KMS-11 (cell line): ENCODE measurements at regions not wholly inside any gene's neighbourhood (a gene's known extent, or its start where the extent isn't known, plus 50 kb on each side); places are given as distances from the start of the nearest gene placed in this dataset.

Source experiments
- H2AFZ ChIP-seq: fragments of 200-600 bp; sonication (generic); 2 replicates; pipeline ENCODE4 v1.6.1; 2016; ENCODE audit warnings: antibody characterized with exemption, mixed run types, low read depth
- H3K27ac ChIP-seq: fragments of 200-600 bp; sonication (generic); 2 replicates; pipeline ENCODE4 v1.6.1; 2016; ENCODE audit warnings: mild to moderate bottlenecking, mixed run types
- H3K27me3 ChIP-seq: fragments of 200-600 bp; sonication (generic); 2 replicates; pipeline ENCODE4 v1.6.1; 2017; ENCODE audit warnings: mild to moderate bottlenecking, low read depth, mixed run types, moderate library complexity; ENCODE audit not compliant: insufficient read depth
- H3K36me3 ChIP-seq: fragments of 200-600 bp; sonication (generic); 2 replicates; pipeline ENCODE4 v1.6.1; 2017; ENCODE audit warnings: mild to moderate bottlenecking, mixed run types; ENCODE audit not compliant: insufficient read depth
- H3K4me1 ChIP-seq: fragments of 200-600 bp; sonication (generic); 2 replicates; pipeline ENCODE4 v1.6.1; 2016; ENCODE audit warnings: mild to moderate bottlenecking, low read depth, mixed run types; ENCODE audit not compliant: poor library complexity, severe bottlenecking
- H3K4me2 ChIP-seq: fragments of 200-600 bp; sonication (generic); 2 replicates; pipeline ENCODE4 v1.7.0; 2016; ENCODE audit warnings: mild to moderate bottlenecking, mixed run types
- H3K4me3 ChIP-seq: fragments of 200-600 bp; sonication (generic); IDR thresholded peaks from 2 replicates; pipeline ENCODE4 v1.6.1; 2017; ENCODE audit warnings: low read depth, low read length, mixed read lengths; ENCODE audit not compliant: insufficient read depth
- H3K79me2 ChIP-seq: fragments of 200-600 bp; sonication (generic); 2 replicates; pipeline ENCODE4 v1.6.1; 2016; ENCODE audit warnings: low read depth, mixed run types; ENCODE audit not compliant: insufficient read depth
- H3K9ac ChIP-seq: fragments of 200-600 bp; sonication (generic); 2 replicates; pipeline ENCODE4 v1.6.1; 2016; ENCODE audit warnings: mild to moderate bottlenecking, mixed run types
- H4K20me1 ChIP-seq: fragments of 200-600 bp; sonication (generic); 2 replicates; pipeline ENCODE4 v1.6.1; 2016; ENCODE audit warnings: mild to moderate bottlenecking, mixed run types; ENCODE audit not compliant: insufficient read depth
- TF ChIP-seq, protein P1 (sequence below): fragments of 200-600 bp; sonication (generic); conservative IDR thresholded peaks from 2 replicates; pipeline ENCODE4 v1.6.1; 2017; ENCODE audit warnings: low read depth, mild to moderate bottlenecking, antibody characterized with exemption, low read length, moderate library complexity, mixed read lengths

DNA sequence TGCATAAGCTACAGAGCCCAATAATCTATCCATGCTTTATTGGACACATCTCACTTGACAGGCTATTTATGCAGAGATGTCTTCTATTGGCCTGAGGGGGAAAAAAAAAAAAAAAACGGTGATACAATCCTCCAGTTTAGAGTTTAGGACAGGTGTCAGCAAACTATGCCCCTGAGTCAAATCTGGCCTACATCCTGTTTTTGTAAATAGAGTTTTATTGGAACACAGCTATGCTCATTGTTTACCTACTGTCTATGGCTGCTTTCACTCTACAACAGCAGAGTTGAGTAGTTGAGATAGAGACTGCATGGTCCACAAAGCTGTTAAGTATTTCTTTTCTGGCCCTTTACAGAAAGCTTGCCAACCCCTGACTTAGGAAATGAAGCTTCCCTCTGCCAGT lies 403.1 kb downstream of the C12orf75 start:
- Histone ChIP-seq H3K27ac (no peak overlapping the region), H4K20me1 (no peaks in the 10 kb centered on the region), H2AFZ (no peak overlapping the region), H3K4me1 (no peaks in the 10 kb centered on the region), H3K4me2 (no peak overlapping the region), H3K79me2 (no peaks in the 10 kb centered on the region), H3K9ac (no peak overlapping the region), H3K27me3 (no peaks in the 10 kb centered on the region), H3K4me3 (no peak overlapping the region), H3K36me3 (no peaks in the 10 kb centered on the region)
- TF ChIP-seq, protein P1, sequence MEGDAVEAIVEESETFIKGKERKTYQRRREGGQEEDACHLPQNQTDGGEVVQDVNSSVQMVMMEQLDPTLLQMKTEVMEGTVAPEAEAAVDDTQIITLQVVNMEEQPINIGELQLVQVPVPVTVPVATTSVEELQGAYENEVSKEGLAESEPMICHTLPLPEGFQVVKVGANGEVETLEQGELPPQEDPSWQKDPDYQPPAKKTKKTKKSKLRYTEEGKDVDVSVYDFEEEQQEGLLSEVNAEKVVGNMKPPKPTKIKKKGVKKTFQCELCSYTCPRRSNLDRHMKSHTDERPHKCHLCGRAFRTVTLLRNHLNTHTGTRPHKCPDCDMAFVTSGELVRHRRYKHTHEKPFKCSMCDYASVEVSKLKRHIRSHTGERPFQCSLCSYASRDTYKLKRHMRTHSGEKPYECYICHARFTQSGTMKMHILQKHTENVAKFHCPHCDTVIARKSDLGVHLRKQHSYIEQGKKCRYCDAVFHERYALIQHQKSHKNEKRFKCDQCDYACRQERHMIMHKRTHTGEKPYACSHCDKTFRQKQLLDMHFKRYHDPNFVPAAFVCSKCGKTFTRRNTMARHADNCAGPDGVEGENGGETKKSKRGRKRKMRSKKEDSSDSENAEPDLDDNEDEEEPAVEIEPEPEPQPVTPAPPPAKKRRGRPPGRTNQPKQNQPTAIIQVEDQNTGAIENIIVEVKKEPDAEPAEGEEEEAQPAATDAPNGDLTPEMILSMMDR, result no peak

DNA sequence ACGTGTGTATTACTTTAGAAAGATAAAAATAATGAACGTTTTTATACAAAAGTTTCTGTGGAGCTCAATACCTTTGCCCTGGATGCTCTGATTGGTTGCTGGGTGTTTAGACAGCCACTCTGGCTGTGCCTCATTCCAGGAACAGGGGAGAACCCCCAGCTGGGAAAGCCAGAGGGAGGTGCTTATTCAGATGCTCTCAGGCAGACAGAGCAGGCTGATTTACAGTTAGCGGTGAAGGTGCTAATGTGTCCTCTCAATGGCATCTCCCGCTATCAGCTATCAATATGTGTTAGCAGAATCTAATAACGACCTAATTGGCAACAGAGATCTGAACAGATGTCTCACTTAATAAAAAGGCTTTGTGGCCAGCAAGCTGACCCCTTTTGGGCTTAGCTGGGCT lies 402.3 kb downstream of the NUAK1 start:
- H3K27me3 ChIP-seq, result no peaks in the 10 kb centered on the region
- H2AFZ ChIP-seq, result no peak overlapping the region
- no peak overlapping the region for H3K4me3 ChIP-seq
- no peak overlapping the region for H3K9ac ChIP-seq
- H3K27ac ChIP-seq, result no peak overlapping the region
- H3K36me3 ChIP-seq, result no peaks in the 10 kb centered on the region
- no peaks in the 10 kb centered on the region for H3K4me1 ChIP-seq
- TF ChIP-seq, protein P1, result no peak
- H3K4me2 ChIP-seq, result no peak overlapping the region
- no peaks in the 10 kb centered on the region for H4K20me1 ChIP-seq
- no peaks in the 10 kb centered on the region for H3K79me2 ChIP-seq

DNA sequence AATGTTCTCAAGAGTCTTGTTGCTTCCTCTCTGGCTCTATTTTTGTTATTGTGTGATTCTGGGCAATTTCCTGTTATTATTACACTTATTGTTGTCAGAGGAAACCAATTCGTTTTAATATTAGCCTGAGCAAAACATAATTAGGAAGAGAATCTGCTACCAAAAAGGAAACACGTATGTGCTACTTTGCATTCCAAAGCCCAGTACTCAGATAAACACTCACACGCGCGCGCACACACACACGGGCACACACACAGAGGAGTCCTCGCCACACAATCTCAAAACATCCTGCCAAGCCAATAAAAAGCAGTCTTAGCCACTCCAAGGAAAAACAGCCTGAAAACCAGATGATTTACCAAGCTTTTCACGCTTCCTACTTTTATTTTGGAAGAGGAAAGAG lies 400.7 kb downstream of the NUAK1 start:
- no peak overlapping the region for H2AFZ ChIP-seq
- H3K27me3 ChIP-seq, result no peaks in the 10 kb centered on the region
- no peak overlapping the region for H3K4me3 ChIP-seq
- no peaks in the 10 kb centered on the region for H3K79me2 ChIP-seq
- H3K36me3 ChIP-seq, result no peaks in the 10 kb centered on the region
- no peaks in the 10 kb centered on the region for H3K4me1 ChIP-seq
- H4K20me1 ChIP-seq, result no peaks in the 10 kb centered on the region
- no peak overlapping the region for H3K9ac ChIP-seq
- TF ChIP-seq, protein P1, result no peak
- H3K4me2 ChIP-seq, result no peak overlapping the region
- H3K27ac ChIP-seq, result no peak overlapping the region

DNA sequence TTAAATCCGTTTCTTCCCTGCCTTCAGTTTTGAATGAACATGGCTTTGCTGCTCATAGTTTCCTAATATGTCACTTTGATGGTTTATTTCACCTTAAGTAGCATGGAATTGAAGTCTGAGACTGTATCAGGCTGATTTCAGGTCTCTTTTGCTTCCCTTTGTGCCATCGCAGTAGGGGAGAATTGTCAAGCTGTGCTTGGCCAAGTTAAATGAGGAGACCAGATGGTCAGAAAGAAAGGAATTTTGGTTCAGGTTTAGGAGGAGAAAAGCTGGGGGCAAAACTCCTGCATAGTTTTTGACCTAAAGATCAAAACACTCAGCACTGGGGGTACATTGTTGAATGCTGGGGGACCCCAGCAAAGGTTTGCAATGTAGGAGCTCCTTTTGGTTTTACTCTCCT lies 398.4 kb downstream of the NUAK1 start:
- Histone ChIP-seq H3K27ac (no peak overlapping the region), H3K4me2 (no peak overlapping the region)

More for the DNA sequence above, 398.4 kb downstream of the NUAK1 start:
- TF ChIP-seq, protein P1, result no peak
- no peaks in the 10 kb centered on the region for H3K27me3 ChIP-seq
- H3K9ac ChIP-seq, result no peak overlapping the region
- H3K79me2 ChIP-seq, result no peaks in the 10 kb centered on the region
- no peaks in the 10 kb centered on the region for H3K36me3 ChIP-seq
- no peak overlapping the region for H3K4me3 ChIP-seq
- H4K20me1 ChIP-seq, result no peaks in the 10 kb centered on the region
- no peaks in the 10 kb centered on the region for H3K4me1 ChIP-seq
- no peak overlapping the region for H2AFZ ChIP-seq
